Colonic mucosa (tissue), 4 donors: ENCODE measurements at regions not wholly inside any gene's neighbourhood (a gene's known extent, or its start where the extent isn't known, plus 50 kb on each side); places are given as distances from the start of the nearest gene placed in this dataset.

Experiments
- DNase-seq: peaks from one replicate; pipeline ENCODE4 v3.0.0-alpha.2; 2020
- H3K27ac ChIP-seq: fragments of 200-600 bp; one replicate; pipeline ENCODE4 v1.8.0; 2021
- H3K27me3 ChIP-seq: fragments of 200-600 bp; one replicate; pipeline ENCODE4 v1.8.0; 2021
- H3K36me3 ChIP-seq: fragments of 200-600 bp; one replicate; pipeline ENCODE4 v1.8.0; 2021
- H3K4me1 ChIP-seq: fragments of 200-600 bp; one replicate; pipeline ENCODE4 v1.8.0; 2021; ENCODE audit warnings: mild to moderate bottlenecking
- H3K4me3 ChIP-seq: fragments of 200-600 bp; one replicate; pipeline ENCODE4 v1.8.0; 2021
- H3K9ac ChIP-seq, 2 donors: one replicate each; pipeline ENCODE4 v1.7.0; 2013; ENCODE audit warnings: control low read depth in 2 of 2, low read depth in 2 of 2, low read length in 2 of 2
- H3K9me3 ChIP-seq: fragments of 200-600 bp; one replicate; pipeline ENCODE4 v1.8.0; 2021
- intact Hi-C: fragments of 100-400 bp; cut with DNase I; formaldehyde crosslinking; loops from one replicate; pipeline ENCODE4 v1.14.1; 2022
- TF ChIP-seq, protein P1 (sequence below): fragments of 200-600 bp; IDR thresholded peaks from one replicate; pipeline ENCODE4 v1.8.0; 2022; ENCODE audit warnings: antibody characterized with exemption, mild to moderate bottlenecking
- donor health status: healthy.
- donor health status: DM: no; HTN: no; CAD: no.
- donor health status: DM: no; HTN: no; CAD: no.

- no peak for DNase-seq
- intact Hi-C loops, result no loop called here
- Histone ChIP-seq H3K9me3 (no peaks in the 10 kb centered on the region), H3K4me1 (no peaks in the 10 kb centered on the region), H3K4me3 (no peak overlapping the region), H3K27ac (no peak overlapping the region), H3K9ac (no peak overlapping the region), H3K27me3 (no peaks in the 10 kb centered on the region), H3K36me3 (no peaks in the 10 kb centered on the region)
- TF ChIP-seq, protein P1, sequence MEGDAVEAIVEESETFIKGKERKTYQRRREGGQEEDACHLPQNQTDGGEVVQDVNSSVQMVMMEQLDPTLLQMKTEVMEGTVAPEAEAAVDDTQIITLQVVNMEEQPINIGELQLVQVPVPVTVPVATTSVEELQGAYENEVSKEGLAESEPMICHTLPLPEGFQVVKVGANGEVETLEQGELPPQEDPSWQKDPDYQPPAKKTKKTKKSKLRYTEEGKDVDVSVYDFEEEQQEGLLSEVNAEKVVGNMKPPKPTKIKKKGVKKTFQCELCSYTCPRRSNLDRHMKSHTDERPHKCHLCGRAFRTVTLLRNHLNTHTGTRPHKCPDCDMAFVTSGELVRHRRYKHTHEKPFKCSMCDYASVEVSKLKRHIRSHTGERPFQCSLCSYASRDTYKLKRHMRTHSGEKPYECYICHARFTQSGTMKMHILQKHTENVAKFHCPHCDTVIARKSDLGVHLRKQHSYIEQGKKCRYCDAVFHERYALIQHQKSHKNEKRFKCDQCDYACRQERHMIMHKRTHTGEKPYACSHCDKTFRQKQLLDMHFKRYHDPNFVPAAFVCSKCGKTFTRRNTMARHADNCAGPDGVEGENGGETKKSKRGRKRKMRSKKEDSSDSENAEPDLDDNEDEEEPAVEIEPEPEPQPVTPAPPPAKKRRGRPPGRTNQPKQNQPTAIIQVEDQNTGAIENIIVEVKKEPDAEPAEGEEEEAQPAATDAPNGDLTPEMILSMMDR, result no peak
Measured at GRCh38 chr18:68148863-68149262, 566.0 kb downstream of the TMX3 start.

GRCh38 chr18:68147728-68148127 lies 567.2 kb downstream of the TMX3 start:
- intact Hi-C loops, result no loop called here
- H3K27me3 ChIP-seq, result no peaks in the 10 kb centered on the region
- H3K36me3 ChIP-seq, result no peaks in the 10 kb centered on the region
- no peaks in the 10 kb centered on the region for H3K9me3 ChIP-seq
- TF ChIP-seq, protein P1, result no peak
- H3K4me3 ChIP-seq, result no peak overlapping the region
- H3K27ac ChIP-seq, result no peak overlapping the region
- H3K4me1 ChIP-seq, result no peaks in the 10 kb centered on the region
- no peak overlapping the region for H3K9ac ChIP-seq
- DNase-seq, result no peak

- no peaks in the 10 kb centered on the region for H3K27me3 ChIP-seq
- H3K36me3 ChIP-seq, result no peaks in the 10 kb centered on the region
- intact Hi-C loops, result no loop called here
- H3K9ac ChIP-seq, result no peak overlapping the region
- no peak for DNase-seq
- TF ChIP-seq, protein P1, result no peak
- no peak overlapping the region for H3K4me3 ChIP-seq
- H3K4me1 ChIP-seq, result no peaks in the 10 kb centered on the region
- H3K27ac ChIP-seq, result no peak overlapping the region
- H3K9me3 ChIP-seq, result no peaks in the 10 kb centered on the region
Measured at GRCh38 chr18:68121826-68122225, 593.1 kb downstream of the TMX3 start.

DNA sequence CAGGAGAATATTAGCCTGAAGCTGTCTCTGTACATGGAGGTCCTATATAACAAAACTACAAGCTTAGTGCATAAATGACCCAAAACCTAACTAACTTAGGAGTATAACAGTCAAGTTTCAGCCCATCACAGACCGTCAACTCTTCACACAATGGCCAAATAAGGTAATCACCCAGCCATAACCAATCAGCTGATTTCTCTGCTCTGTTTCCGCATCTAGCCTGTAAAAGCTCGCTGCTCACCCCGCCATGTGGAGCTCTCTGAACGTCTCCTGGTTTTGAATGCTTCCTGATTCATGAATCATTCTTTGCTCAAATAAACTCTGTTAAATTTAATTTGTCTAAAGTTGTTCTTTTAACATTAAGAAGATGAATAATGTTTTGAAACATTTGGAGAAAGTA lies 593.6 kb downstream of the TMX3 start:
- Histone ChIP-seq H3K4me3 (no peak overlapping the region), H3K27ac (no peak overlapping the region), H3K36me3 (no peaks in the 10 kb centered on the region), H3K4me1 (no peaks in the 10 kb centered on the region), H3K9me3 (no peaks in the 10 kb centered on the region), H3K9ac (no peak overlapping the region), H3K27me3 (no peaks in the 10 kb centered on the region)
- intact Hi-C loops, result no loop called here
- TF ChIP-seq, protein P1, result no peak
- DNase-seq, result no peak

DNA sequence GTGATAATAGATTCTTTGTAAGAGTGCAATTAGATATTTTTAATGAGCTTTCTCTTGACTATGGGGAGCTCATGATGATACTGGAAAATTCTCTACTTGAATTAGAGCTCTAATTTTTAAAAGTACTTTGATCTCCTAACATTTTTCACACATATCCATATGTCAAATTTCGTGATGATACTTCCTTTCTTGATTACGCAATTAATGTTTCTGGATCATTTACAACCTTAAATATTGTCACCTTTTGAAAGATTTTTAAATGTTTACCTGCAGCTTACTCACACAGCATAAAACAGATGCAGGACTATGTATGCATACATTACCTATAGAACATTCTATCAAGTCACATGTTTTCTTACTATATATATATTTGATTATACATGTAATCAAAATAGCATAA lies 598.5 kb upstream of the DSEL start:
- no peak for DNase-seq
- H3K9ac ChIP-seq, result no peak overlapping the region
- H3K4me1 ChIP-seq, result no peaks in the 10 kb centered on the region
- TF ChIP-seq, protein P1, result no peak
- no peaks in the 10 kb centered on the region for H3K9me3 ChIP-seq
- no peaks in the 10 kb centered on the region for H3K27me3 ChIP-seq
- H3K4me3 ChIP-seq, result no peak overlapping the region
- intact Hi-C loops, result no loop called here
- no peak overlapping the region for H3K27ac ChIP-seq
- H3K36me3 ChIP-seq, result no peaks in the 10 kb centered on the region

DNA sequence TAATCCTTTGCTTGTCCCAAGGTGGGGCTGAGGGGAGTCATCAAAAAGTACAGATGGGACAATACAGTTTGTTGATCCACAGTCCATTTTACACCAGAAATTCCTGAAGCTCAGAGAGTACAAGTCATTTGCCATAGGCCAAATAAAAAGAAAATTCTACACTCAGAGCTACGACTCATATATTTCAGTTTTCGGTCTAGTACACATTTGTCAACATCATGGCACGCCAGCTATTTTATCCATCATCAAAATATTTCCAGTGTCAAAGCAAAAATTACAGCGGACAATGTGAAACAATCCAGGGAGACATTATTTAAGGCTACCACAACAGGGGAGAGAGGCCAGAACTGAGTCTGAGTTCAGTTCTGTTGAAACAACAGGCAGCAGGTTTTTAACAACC lies 587.5 kb upstream of the DSEL start:
- intact Hi-C loops, result no loop called here
- no peaks in the 10 kb centered on the region for H3K9me3 ChIP-seq
- no peaks in the 10 kb centered on the region for H3K36me3 ChIP-seq
- no peaks in the 10 kb centered on the region for H3K27me3 ChIP-seq
- no peak for DNase-seq
- no peak overlapping the region for H3K27ac ChIP-seq
- no peaks in the 10 kb centered on the region for H3K4me1 ChIP-seq
- H3K9ac ChIP-seq, result no peak overlapping the region
- no peak overlapping the region for H3K4me3 ChIP-seq
- TF ChIP-seq, protein P1, result no peak
